Epithelial cell of proximal tubule (primary cell): ENCODE measurements at regions not wholly inside any gene's neighbourhood (a gene's known extent, or its start where the extent isn't known, plus 50 kb on each side); places are given as distances from the start of the nearest gene placed in this dataset.

Source experiments
- DNase-seq: peaks from one replicate; pipeline ENCODE4 v3.0.0-alpha.2; 2011; ENCODE audit warnings: low read depth
- H3K4me3 ChIP-seq: 2 replicates; pipeline ENCODE4 v1.5.1; 2011; ENCODE audit warnings: low read depth, mild to moderate bottlenecking, low read length
- TF ChIP-seq, protein P1 (sequence below): conservative IDR thresholded peaks from 2 replicates; pipeline ENCODE4 v1.5.1; 2012; ENCODE audit warnings: low read depth, mild to moderate bottlenecking, low read length

DNA sequence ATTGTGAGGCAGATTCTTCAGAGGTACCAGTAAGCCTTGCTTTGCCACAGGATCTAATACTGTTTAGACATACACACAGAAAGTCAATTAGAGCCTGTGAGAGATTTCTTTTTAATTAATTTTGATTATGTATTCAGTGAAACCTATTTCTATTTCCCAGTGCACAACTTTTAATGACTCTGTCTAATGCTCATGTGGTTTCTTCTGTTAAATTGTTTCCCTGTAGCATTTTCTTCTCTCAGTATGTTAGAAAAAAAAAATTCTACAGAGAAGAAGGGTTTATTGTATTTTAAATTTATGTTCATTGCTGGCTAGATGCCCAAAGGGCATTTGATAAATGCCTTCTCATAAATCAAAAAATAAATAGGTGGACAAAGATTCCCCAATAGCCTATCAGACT is 293.7 kb downstream of the C6orf118 start:
- H3K4me3 ChIP-seq = no peak overlapping the region
- TF ChIP-seq, protein P1, sequence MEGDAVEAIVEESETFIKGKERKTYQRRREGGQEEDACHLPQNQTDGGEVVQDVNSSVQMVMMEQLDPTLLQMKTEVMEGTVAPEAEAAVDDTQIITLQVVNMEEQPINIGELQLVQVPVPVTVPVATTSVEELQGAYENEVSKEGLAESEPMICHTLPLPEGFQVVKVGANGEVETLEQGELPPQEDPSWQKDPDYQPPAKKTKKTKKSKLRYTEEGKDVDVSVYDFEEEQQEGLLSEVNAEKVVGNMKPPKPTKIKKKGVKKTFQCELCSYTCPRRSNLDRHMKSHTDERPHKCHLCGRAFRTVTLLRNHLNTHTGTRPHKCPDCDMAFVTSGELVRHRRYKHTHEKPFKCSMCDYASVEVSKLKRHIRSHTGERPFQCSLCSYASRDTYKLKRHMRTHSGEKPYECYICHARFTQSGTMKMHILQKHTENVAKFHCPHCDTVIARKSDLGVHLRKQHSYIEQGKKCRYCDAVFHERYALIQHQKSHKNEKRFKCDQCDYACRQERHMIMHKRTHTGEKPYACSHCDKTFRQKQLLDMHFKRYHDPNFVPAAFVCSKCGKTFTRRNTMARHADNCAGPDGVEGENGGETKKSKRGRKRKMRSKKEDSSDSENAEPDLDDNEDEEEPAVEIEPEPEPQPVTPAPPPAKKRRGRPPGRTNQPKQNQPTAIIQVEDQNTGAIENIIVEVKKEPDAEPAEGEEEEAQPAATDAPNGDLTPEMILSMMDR = no peak
- no peak for DNase-seq

- H3K4me3 ChIP-seq = no peak overlapping the region
- DNase-seq = no peak
Measured at GRCh38 chr6:165013701-165014100, 295.7 kb downstream of the C6orf118 start.

DNA sequence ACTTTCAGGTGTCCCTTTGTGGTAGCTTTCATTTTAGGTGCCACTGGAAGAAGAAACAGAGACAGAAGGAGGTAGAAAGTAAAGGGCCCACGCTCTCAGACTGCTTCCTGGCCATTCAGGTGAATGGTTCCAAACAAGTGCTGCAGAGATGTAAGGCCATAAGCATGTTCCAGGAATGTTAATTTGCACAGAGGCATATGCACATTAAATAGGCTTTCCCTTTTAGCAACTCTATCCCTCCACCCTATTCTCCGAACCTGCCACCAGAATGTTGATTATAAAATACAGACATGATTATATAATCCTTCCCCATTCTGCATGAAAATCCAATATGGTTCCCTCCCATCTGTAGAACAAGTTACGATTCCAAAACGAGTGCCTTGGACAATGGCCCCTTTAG is 297.2 kb downstream of the C6orf118 start:
- TF ChIP-seq, protein P1 = no peak
- no peak for DNase-seq

More at GRCh38 chr6:165013701-165014100, 295.7 kb downstream of the C6orf118 start:
- TF ChIP-seq, protein P1 = no peak

DNA sequence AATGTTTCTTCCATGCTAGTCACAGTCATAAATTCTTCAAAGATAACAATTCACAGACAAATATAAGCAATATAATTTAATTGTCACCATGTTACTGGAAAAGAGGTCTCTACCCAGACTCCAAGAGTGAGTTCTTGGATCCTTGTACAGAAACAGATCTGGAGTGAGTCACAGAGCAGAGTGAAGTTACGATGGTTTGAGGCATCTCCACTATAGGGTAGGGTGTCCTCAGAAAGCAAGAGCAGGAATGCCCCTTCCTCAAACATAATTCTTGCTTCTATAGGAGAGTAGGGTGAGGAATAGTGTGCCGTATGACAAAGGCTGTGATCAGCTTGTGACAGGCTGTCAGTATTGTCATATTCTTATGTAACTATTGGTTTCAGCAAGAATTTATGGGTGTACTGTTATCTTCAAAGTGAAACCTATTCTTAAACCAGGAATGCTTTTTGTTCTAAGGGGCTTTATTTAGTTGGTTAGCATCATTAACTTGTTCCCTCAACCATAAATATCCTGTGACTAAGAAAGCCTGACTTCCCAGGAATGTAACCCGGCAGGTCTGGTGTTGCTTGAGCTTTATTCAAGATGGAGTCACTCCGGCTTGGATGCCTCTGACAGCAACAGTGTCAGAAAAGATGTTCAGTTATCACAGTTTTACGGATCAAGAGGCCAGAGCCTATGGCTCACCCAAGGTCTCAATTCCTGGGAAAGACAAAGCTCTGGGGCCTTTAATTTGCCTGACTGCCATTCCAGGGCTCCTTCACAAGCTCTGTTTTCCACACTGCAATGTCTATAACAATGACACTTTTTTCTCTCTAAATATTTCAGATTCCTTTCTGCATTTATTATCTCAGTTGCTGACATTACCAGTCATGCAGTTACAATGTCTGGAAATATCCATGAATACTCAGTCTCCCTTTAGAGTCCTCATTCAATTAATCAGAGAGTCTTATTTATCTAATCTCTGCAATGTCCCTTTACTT is 298.6 kb downstream of the C6orf118 start:
- TF ChIP-seq, protein P1 = no peak
- peak; percentile 32 for DNase-seq
- H3K4me3 ChIP-seq = no peak overlapping the region

More for the DNA sequence above, 297.2 kb downstream of the C6orf118 start:
- H3K4me3 ChIP-seq = no peak overlapping the region

DNA sequence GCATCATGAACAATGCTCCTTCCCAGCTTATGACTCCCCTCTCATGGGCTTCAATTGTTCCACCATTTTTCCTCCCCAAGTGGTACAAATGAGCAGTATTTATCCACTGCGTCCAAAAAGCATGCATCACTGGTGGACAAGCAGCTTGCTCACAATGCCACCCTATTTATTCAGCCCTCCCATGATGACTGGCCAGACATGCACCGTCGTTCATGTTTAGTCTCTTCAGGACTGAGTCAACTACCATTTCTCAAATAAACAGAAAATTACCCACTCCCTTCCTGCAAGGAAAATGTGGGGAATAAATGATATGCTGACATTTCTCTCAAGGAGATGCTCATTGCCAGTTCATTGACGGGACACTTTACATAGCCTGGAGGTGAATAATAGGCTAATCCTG is 300.4 kb downstream of the C6orf118 start:
- no peak for DNase-seq
- TF ChIP-seq, protein P1 = no peak

GRCh38 chr6:165002866-165003265 is 306.5 kb downstream of the C6orf118 start:
- no peak for DNase-seq
- H3K4me3 ChIP-seq = no peak overlapping the region
- TF ChIP-seq, protein P1 = no peak

More for the DNA sequence above, 300.4 kb downstream of the C6orf118 start:
- H3K4me3 ChIP-seq = no peak overlapping the region
